ENCODE measurements at regions not wholly inside any gene's neighbourhood (a gene's known extent, or its start where the extent isn't known, plus 50 kb on each side); places are given as distances from the start of the nearest gene placed in this dataset.

DNA sequence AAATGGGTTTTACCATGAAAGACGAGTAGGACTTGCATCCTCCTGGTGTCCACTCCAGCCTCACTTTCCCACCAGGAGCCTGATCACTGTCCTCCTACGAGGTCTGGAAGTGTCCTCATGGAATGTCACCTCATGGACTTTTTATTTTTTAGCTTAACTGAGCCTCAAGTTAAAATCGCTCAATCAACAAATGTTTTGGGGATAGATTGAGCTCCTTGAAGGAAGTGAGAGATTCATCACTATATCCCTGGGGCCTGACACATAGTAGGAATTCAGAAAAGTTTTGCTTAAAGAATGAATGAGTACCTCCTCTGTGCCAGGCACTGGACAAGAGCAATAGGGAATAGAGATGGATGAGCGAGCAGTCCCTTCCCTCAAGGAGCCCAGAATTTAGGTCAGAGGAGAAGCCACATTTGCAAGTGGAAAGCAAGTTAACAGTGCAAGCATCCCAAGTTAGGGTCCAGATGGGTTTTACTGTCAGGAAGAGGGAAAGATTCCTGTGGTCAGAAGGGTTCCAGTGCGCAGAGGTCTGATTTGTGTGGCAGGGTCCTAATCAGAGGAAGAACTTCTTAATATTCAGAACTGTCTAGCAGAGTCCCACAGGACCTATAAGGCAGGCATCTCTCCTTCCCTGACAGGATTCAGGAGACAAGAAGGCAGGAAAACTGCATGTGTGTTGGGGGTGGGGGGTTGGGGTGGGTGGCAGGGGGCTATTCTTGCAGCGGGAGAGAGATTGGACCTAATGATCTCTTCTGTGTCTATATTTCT lies 67.0 kb downstream of the MYCN start:
- no peak for DNase-seq

- DNase-seq, result no peak
These were observed 66.3 kb downstream of the MYCN start for GRCh38 chr2:16006537-16007166.

DNA sequence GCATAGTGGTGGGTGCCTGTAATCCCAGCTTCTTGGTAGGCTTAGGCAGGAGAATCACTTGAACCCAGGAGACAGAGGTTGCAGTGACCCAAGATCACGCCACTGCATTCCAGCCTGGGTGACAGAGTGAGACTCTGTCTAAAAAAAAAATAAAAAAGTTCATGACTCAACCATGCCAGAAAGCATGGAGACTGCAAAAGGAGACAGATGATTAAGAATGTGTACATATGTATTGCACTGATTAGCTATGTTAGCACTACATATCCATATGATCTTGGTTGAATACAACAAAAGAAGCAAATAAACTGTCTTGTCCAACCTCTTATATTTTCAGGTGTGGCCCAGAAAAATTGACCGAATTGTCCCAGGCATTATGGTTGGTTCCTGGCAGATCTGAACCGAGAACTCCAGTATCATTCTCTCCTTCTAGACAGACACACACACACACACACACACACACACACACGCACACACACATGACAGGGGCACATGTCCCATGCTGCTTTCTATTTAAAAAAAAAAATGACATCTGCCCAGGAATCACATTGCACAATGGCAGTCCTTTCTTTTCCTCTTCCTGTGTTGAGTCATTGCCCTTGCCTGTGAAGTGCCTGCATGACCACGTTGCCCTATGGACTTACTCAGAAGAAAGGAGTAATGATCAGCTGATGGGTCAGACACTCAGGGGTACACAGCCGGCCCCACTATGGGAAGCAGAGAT lies 65.6 kb downstream of the MYCN start:
- DNase-seq, result no peak

- no peak for DNase-seq
These were observed 65.0 kb downstream of the MYCN start for GRCh38 chr2:16005389-16005788.

DNA sequence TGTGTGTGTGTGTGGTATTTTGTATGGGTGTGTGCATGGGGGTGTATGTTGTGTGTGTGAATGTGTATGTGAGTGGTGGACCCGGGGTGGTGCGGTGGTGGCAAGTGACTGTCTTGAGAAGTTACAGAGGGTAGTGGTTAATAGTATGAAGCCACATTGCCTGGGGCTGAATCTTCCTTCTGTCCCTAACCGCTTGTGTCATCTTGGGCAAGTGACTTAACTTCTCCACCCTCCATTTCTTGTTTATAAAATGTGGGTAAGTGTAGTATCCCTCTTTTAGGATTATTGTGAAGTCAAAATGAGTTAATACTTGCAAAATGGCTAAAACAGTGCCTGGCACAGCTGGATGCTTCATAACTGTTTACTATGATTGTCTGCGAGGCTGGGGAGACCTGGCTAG lies 63.5 kb downstream of the MYCN start:
- no peak for DNase-seq

DNA sequence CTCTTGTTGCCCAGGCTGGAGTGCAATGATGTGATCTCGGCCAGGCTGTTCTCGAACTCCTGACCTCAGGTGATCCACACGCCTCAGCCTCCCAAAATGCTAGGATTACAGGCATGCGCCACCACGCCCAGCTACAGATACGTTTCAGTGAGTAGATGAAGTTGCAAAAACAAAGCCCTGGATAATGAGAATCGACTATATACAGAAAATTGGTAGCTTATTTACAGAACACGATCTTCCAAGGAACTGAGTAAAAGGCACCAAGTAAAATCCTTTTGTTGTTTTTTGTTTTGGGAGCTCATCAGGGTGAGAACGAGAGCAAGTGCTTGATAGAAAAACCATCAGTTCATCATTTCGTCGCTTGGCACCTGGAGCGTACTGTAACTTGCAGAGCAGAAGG lies 62.8 kb downstream of the MYCN start:
- no peak for DNase-seq

GRCh38 chr2:16002575-16002974 lies 62.2 kb downstream of the MYCN start:
- no peak for DNase-seq

DNA sequence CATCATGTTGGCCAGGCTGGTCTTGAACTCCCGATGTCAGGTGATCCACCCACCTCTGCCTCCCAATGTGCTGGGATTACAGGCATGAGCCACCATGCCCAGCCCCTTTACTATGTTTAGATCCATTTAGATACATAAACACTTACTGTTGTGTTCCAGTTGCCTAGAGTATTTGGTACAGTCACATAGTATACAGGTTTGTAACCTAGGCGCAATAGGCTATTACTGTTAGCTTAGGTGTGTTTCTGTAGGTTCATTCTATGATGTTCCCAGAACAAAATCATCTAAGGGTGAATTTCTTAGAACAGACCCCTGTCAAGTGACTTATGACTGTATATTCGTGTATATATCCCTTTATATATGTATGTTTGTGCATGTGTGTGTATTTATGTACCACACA lies 61.8 kb downstream of the MYCN start:
- DNase-seq, result no peak

DNA sequence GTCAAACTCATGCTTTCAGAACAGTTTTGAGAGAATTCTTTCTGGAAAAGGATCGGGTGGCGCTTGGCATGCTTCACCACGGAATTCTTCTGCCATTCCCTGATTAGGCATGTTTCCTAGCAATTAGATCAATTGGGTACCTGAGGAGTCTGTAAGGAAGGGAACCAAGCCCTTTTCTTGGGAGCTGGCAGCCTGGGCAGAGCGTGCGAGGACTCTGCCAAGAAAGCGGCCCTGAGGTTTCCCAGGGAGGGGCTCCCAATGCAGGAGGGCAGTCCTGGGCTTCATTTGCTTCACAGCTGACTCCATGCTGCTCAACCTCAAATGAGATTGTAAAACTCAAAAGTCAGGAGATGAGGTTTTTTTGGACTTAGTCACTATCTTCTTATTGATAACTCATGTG lies 60.3 kb downstream of the MYCN start:
- no peak for DNase-seq

GRCh38 chr2:15999596-16000469 lies 59.5 kb downstream of the MYCN start:
- no peak for DNase-seq

DNA sequence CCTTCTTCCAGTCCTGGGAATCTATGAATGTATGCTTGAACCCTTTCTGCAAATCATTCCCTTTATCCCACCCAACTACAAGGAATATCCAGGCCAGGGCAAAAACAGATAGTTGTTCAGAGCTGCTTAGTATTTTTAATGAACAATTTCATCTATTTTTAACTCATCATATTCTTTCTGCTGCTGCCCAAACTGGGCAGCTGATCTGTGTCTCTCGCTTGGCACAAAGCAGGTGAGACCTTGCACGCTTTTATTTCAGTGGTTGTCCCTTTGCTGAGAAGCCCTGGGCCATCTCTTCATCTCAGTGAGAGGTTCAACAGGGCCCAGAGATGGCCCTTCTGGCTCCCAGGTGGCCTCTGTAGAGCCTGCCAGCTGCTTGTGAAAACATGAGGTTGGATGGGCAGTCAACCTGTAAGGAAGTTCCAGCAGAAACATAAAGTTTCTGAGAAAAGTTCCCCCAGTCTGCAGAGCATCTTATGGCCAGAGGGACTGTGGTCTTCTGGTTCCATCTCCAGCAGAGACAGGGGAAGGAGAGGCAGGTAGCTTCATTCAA lies 57.5 kb downstream of the MYCN start:
- no peak for DNase-seq

GRCh38 chr2:15996536-15997423 lies 56.4 kb downstream of the MYCN start:
- no peak for DNase-seq

Data from stimulated activated CD4-positive, alpha-beta T cell treated with anti-CD3 and anti-CD28 coated beads, Interleukin-2, amount 100 ng/mL, for 24 hours (primary cell).